ENCODE measurements at regions not wholly inside any gene's neighbourhood (a gene's known extent, or its start where the extent isn't known, plus 50 kb on each side); places are given as distances from the start of the nearest gene placed in this dataset.
"Not testable (repeated sequence)": the region's sequence is repeated elsewhere in the genome, so short reads cannot be mapped to it uniquely, and the experiment has no call there.

GRCh38 chr5:131107128-131107527 is 57.9 kb downstream of the HINT1 start:
- DNase-seq (ENCODE audit: low spot score), result no peak
- in situ Hi-C loops (cut with HindIII; ENCODE audit: low sequenced_read_pairs), result no loop called here

GRCh38 chr5:131104169-131104808 is 60.8 kb downstream of the HINT1 start:
- in situ Hi-C loops (cut with HindIII; ENCODE audit: low sequenced_read_pairs), result no loop called here
- no peak for DNase-seq (ENCODE audit: low spot score)

- in situ Hi-C loops (cut with HindIII; ENCODE audit: low sequenced_read_pairs), result no loop called here
- DNase-seq (ENCODE audit: low spot score), result no peak
These were observed 68.0 kb downstream of the HINT1 start for GRCh38 chr5:131096774-131097710.

GRCh38 chr5:131095561-131095960 is 69.5 kb downstream of the HINT1 start:
- in situ Hi-C loops (cut with HindIII; ENCODE audit: low sequenced_read_pairs); DNase-seq (ENCODE audit: low spot score): not testable (repeated sequence)

GRCh38 chr5:131084436-131084835 is 80.6 kb downstream of the HINT1 start:
- DNase-seq (ENCODE audit: low spot score), result no peak
- in situ Hi-C loops (cut with HindIII; ENCODE audit: low sequenced_read_pairs), result no loop called here

- in situ Hi-C loops (cut with HindIII; ENCODE audit: low sequenced_read_pairs), result no loop called here
- no peak for DNase-seq (ENCODE audit: low spot score)
These were observed 83.1 kb downstream of the HINT1 start for GRCh38 chr5:131081913-131082488.

- no peak for DNase-seq (ENCODE audit: low spot score)
- in situ Hi-C loops (cut with HindIII; ENCODE audit: low sequenced_read_pairs), result no loop called here
These were observed 83.7 kb downstream of the HINT1 start for GRCh38 chr5:131081374-131081773.

- no peak for DNase-seq (ENCODE audit: low spot score)
- in situ Hi-C loops (cut with HindIII; ENCODE audit: low sequenced_read_pairs), result no loop called here
These were observed 85.8 kb downstream of the HINT1 start for GRCh38 chr5:131079232-131079631.

- in situ Hi-C loops (cut with HindIII; ENCODE audit: low sequenced_read_pairs), result no loop called here
- no peak for DNase-seq (ENCODE audit: low spot score)
These were observed 96.0 kb downstream of the HINT1 start for GRCh38 chr5:131068893-131069643.

GRCh38 chr5:131068076-131068475 is 97.0 kb downstream of the HINT1 start:
- in situ Hi-C loops (cut with HindIII; ENCODE audit: low sequenced_read_pairs), result no loop called here
- DNase-seq (ENCODE audit: low spot score), result no peak

GRCh38 chr5:131067636-131068035 is 97.4 kb downstream of the HINT1 start:
- DNase-seq (ENCODE audit: low spot score), result no peak
- in situ Hi-C loops (cut with HindIII; ENCODE audit: low sequenced_read_pairs), result no loop called here

GRCh38 chr5:131064669-131065371 is 100.2 kb downstream of the HINT1 start:
- no peak for DNase-seq (ENCODE audit: low spot score)
- in situ Hi-C loops (cut with HindIII; ENCODE audit: low sequenced_read_pairs), result no loop called here

- no peak for DNase-seq (ENCODE audit: low spot score)
- in situ Hi-C loops (cut with HindIII; ENCODE audit: low sequenced_read_pairs), result no loop called here
These were observed 122.9 kb downstream of the HINT1 start for GRCh38 chr5:131042021-131042789.

- DNase-seq (ENCODE audit: low spot score), result no peak
- in situ Hi-C loops (cut with HindIII; ENCODE audit: low sequenced_read_pairs), result no loop called here
These were observed 141.6 kb downstream of the HINT1 start for GRCh38 chr5:131023498-131023865.

- no peak for DNase-seq (ENCODE audit: low spot score)
- in situ Hi-C loops (cut with HindIII; ENCODE audit: low sequenced_read_pairs), result no loop called here
These were observed 142.1 kb downstream of the HINT1 start for GRCh38 chr5:131022811-131023497.

- in situ Hi-C loops (cut with HindIII; ENCODE audit: low sequenced_read_pairs), result no loop called here
- DNase-seq (ENCODE audit: low spot score), result no peak
These were observed 143.4 kb downstream of the HINT1 start for GRCh38 chr5:131021646-131022045.

- DNase-seq (ENCODE audit: low spot score), result no peak
- in situ Hi-C loops (cut with HindIII; ENCODE audit: low sequenced_read_pairs), result no loop called here
These were observed 145.3 kb downstream of the HINT1 start for GRCh38 chr5:131019601-131020315.

Data from G401 (cell line).